Central memory CD8-positive, alpha-beta T cell (primary cell): ENCODE measurements at regions not wholly inside any gene's neighbourhood (a gene's known extent, or its start where the extent isn't known, plus 50 kb on each side); places are given as distances from the start of the nearest gene placed in this dataset.
A peak's percentile ranks its signal among the peaks of the same experiment; 100 is the strongest.

Experiments used
- ATAC-seq: fragments of 150-1000 bp; cut with Tn5 transposase; replicated peaks from 2 replicates; pipeline ENCODE4 v1.10.0; 2022; ENCODE audit warnings: mild to moderate bottlenecking, moderate FRiP score, moderate number of reproducible peaks; ENCODE audit not compliant: poor library complexity, severe bottlenecking; ENCODE audit errors: extremely low read depth
- DNase-seq, 2 donors: peaks; one replicate each; pipeline ENCODE4 v3.0.0; 2021; ENCODE audit warnings: low spot score in 2 of 2
- H3K27ac Mint-ChIP-seq: one replicate; pipeline ENCODE4 v1.8.0; 2022; ENCODE audit warnings: low read depth, mild to moderate bottlenecking, moderate library complexity, mixed read lengths
- H3K27me3 Mint-ChIP-seq: one replicate; pipeline ENCODE4 v1.8.0; 2022; ENCODE audit warnings: mixed read lengths
- H3K36me3 Mint-ChIP-seq: one replicate; pipeline ENCODE4 v1.8.0; 2022; ENCODE audit warnings: mild to moderate bottlenecking, moderate library complexity, mixed read lengths; ENCODE audit not compliant: insufficient read depth
- H3K4me1 Mint-ChIP-seq: one replicate; pipeline ENCODE4 v1.8.0; 2022; ENCODE audit warnings: mixed read lengths
- H3K4me3 Mint-ChIP-seq: one replicate; pipeline ENCODE4 v1.8.0; 2022; ENCODE audit warnings: mild to moderate bottlenecking, moderate library complexity, mixed read lengths
- H3K9me3 Mint-ChIP-seq: one replicate; pipeline ENCODE4 v1.8.0; 2022; ENCODE audit warnings: mixed read lengths

- Mint-ChIP-seq H3K27ac (no peak overlapping the region), H3K27me3 (no peaks in the 10 kb centered on the region), H3K9me3 (no peaks in the 10 kb centered on the region), H3K4me1 (no peaks in the 10 kb centered on the region), H3K36me3 (no peaks in the 10 kb centered on the region), H3K4me3 (no peak overlapping the region)
- DNase-seq (no peak), ATAC-seq (no peak)
These were observed 80.5 kb upstream of the DYRK2 start for GRCh38 chr12:67568055-67568454.

GRCh38 chr12:67572492-67572891, 76.1 kb upstream of the DYRK2 start:
- DNase-seq: no peak
- no peak for ATAC-seq
- Mint-ChIP-seq H3K9me3 (peaks cover 8% of the 10 kb centered on the region), H3K36me3 (no peaks in the 10 kb centered on the region), H3K27ac (no peak overlapping the region), H3K27me3 (no peaks in the 10 kb centered on the region), H3K4me1 (peaks cover 10% of the 10 kb centered on the region), H3K4me3 (no peak overlapping the region)

DNA sequence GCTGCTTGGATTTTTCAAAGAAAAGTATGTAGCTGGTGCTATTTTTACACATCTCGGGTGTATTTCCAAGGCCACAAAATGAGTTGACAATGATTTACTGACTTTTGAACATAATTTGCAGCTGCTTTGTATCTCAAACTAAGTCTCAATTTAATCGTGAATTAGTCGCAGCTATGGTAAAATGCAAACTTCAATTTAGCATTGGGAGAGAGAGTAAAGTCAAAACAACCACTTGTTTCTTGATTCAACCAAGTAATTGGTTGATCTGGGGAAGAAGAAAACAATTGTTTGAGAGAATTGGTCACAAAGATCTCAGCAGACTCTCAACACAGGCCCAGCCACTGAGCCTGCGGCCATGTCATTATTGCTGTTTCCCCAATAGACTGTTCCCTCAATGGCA, 75.0 kb upstream of the DYRK2 start:
- Mint-ChIP-seq H3K4me1 (peaks cover 19% of the 10 kb centered on the region), H3K36me3 (no peaks in the 10 kb centered on the region), H3K9me3 (peaks cover 8% of the 10 kb centered on the region), H3K4me3 (no peak overlapping the region), H3K27me3 (no peaks in the 10 kb centered on the region), H3K27ac (no peak overlapping the region)
- DNase-seq: no peak
- no peak for ATAC-seq

DNA sequence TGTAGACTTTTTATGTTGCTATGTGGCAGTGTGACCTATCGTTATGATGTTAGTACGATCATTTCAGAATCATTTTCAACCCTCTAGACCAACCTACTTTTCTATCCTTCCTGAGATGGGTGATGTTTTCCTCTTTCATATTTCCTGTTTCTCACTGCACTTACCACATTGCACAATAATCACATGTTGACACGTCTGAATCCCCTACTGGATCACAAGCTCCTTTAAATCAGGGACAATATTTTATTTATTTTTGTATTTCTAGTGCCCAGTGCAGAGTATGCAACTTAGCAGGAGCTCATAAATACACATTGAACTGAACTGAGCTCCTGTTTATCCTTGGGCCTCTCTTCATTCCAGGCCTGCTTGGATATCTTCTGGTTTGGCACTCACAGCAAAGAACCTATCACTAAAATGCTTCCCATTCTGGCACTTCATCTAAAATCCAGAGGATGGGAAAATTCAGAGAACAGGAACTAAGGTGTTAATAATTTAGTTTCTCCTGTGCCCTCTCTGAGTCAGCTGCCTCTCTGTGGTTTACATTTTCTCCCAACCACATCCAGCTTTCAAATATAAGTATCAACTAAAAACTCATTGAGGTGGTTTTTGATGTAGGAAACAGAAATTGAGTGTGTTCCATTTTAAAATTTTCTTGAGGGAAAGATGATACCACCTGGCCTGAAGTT, 69.4 kb upstream of the DYRK2 start:
- ATAC-seq: peak; percentile 79
- H3K27me3 Mint-ChIP-seq: no peaks in the 10 kb centered on the region
- H3K27ac Mint-ChIP-seq: peak overlapping the region; percentile 82
- H3K9me3 Mint-ChIP-seq: peaks cover 8% of the 10 kb centered on the region
- H3K36me3 Mint-ChIP-seq: peaks cover 2% of the 10 kb centered on the region
- H3K4me3 Mint-ChIP-seq: peak overlapping the region; percentile 55
- DNase-seq: no peak
- peaks cover 57% of the 10 kb centered on the region for H3K4me1 Mint-ChIP-seq

- Mint-ChIP-seq H3K4me3 (peak overlapping the region; percentile 55), H3K36me3 (peaks cover 2% of the 10 kb centered on the region), H3K4me1 (peaks cover 58% of the 10 kb centered on the region), H3K9me3 (peaks cover 8% of the 10 kb centered on the region), H3K27ac (peak overlapping the region; percentile 82), H3K27me3 (no peaks in the 10 kb centered on the region)
- DNase-seq (no peak), ATAC-seq (peak; percentile 29)
These were observed 68.9 kb upstream of the DYRK2 start for GRCh38 chr12:67579662-67580003.

DNA sequence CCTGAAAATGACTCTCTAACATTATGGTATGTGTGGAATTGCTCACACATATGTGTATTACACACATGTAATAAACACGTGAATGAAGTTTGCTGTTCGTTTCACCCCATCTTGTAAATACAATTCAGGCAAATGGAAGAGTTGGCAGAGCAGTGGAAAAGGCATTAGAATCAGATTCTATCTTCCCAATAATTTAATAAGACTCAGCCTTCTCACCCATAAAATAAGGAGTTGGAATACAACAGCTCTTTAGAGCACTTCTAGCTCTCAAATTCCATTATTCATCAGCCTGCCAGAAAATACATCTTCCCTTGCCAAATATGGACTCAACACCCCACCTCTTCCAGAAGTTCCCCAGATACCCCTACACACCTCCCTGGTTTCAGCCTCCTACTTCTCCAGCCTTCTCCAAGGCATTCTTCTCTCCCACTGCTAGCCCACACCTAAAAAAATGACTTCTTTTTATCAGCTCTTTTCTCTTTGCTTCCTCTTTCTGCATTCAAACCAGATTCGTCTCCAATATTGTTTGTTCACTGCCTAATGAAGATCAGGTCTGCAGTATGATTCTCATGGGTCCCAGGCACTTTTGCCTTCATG, 66.2 kb upstream of the DYRK2 start:
- H3K36me3 Mint-ChIP-seq: peaks cover 2% of the 10 kb centered on the region
- H3K9me3 Mint-ChIP-seq: peaks cover 1% of the 10 kb centered on the region
- no peak overlapping the region for H3K27ac Mint-ChIP-seq
- peaks cover 59% of the 10 kb centered on the region for H3K4me1 Mint-ChIP-seq
- no peaks in the 10 kb centered on the region for H3K27me3 Mint-ChIP-seq
- no peak for DNase-seq
- no peak for ATAC-seq
- no peak overlapping the region for H3K4me3 Mint-ChIP-seq

- Mint-ChIP-seq H3K27ac (no peak overlapping the region), H3K4me3 (no peak overlapping the region), H3K9me3 (no peaks in the 10 kb centered on the region), H3K4me1 (peaks cover 55% of the 10 kb centered on the region), H3K36me3 (peaks cover 2% of the 10 kb centered on the region), H3K27me3 (no peaks in the 10 kb centered on the region)
- ATAC-seq (no peak), DNase-seq (no peak)
These were observed 65.7 kb upstream of the DYRK2 start for GRCh38 chr12:67582844-67583243.

- Mint-ChIP-seq H3K27ac (no peak overlapping the region), H3K9me3 (peaks cover 2% of the 10 kb centered on the region), H3K27me3 (no peaks in the 10 kb centered on the region), H3K4me3 (no peak overlapping the region), H3K36me3 (no peaks in the 10 kb centered on the region), H3K4me1 (peaks cover 37% of the 10 kb centered on the region)
- ATAC-seq: no peak
- DNase-seq: no peak
These were observed 61.6 kb upstream of the DYRK2 start for GRCh38 chr12:67586951-67587350.

DNA sequence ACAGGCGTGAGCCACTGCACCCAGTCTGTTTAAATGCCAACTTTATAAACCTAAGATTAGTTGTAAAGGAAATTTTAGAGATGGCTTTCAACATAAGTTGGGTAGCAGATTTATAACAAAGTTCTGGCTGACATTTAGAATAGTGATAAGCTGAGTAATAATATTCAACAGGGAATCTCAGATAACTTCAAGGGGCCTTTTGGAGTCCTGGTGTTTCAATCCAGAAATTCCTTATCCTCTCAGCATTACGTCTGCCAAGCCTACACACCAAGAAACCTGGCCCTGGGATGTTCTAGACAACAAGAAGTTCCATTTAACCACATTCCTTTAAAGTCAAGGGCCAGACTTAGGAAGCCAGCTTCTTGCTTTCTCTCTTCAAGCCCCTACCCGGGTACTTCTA, 59.5 kb upstream of the DYRK2 start:
- Mint-ChIP-seq H3K27me3 (no peaks in the 10 kb centered on the region), H3K36me3 (no peaks in the 10 kb centered on the region), H3K27ac (no peak overlapping the region), H3K4me1 (peaks cover 47% of the 10 kb centered on the region), H3K9me3 (peaks cover 5% of the 10 kb centered on the region), H3K4me3 (no peak overlapping the region)
- no peak for DNase-seq
- ATAC-seq: no peak

DNA sequence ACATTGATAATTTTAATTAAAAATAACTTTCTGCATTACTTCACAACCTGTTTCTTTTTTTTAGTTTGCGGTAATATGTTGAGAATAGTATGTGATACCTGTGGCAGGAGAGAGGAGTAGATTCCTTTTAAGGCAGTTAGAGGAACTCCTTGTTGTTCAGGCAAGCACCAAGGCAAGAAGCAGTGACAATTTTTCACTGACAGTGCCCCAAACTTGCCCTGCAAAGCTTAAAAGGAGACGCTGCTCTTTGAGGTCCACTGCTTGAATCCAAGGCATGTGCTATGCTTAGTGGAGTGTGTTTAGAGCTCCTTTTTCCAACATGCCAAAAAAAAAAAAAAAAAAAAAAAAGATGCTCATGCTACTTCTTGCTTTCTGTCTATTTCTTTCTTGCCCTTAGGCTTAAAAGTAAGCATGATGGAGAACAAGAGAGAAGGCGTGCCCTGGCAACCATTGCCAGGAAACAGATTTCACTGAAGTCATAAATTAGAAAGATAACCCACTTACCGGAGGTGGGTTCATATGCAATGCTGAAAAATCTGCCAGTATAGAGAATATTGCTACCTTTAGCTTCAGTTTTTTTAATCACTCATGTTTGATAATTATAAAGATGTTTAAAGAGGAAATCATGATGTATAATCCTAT, 58.3 kb upstream of the DYRK2 start:
- no peak for DNase-seq
- no peak overlapping the region for H3K27ac Mint-ChIP-seq
- H3K27me3 Mint-ChIP-seq: no peaks in the 10 kb centered on the region
- peaks cover 43% of the 10 kb centered on the region for H3K4me1 Mint-ChIP-seq
- ATAC-seq: peak; percentile 71
- peaks cover 5% of the 10 kb centered on the region for H3K9me3 Mint-ChIP-seq
- H3K4me3 Mint-ChIP-seq: no peak overlapping the region
- H3K36me3 Mint-ChIP-seq: no peaks in the 10 kb centered on the region

DNA sequence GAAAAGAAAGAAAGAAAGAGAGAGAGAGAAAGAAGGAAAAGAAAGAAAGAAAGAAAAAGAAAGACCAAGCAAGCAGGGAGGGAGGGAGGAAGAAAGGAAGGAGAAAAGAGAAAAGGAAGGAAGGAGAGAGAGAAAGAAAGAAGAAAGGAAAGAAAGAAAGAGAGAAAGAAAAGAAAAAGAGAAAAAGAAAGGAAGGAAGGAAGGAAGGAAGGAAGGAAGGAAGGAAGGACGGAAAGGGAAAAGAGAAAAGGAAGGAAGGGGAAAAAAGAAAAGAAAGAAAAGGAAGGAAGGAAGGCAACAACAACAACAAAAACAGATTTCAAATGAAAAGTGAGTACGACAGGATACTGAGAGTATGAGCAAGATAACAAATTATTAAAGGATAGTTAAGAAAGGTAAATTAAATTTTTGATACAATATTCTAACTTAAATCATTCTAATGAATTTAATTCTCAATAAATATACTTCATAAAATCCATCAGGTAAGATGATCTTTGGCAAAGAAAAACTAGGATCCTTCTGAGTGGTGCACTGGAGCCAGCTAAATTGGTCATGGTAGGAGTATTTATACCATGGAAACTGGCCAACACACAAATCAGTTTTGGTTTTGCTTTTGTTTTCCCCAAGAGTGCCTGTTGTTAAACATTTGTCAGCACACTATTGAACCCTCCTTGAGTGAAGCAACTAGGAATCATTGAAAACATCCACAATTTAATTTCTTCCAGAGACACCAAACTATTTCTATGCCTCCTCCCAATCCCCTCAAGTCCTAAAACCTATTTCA, 56.1 kb upstream of the DYRK2 start:
- Mint-ChIP-seq H3K27ac (peak overlapping the region; percentile 95), H3K9me3 (peaks cover 7% of the 10 kb centered on the region), H3K4me1 (peaks cover 39% of the 10 kb centered on the region), H3K36me3 (no peaks in the 10 kb centered on the region), H3K4me3 (peak overlapping the region; percentile 62), H3K27me3 (no peaks in the 10 kb centered on the region)
- DNase-seq: no peak
- ATAC-seq: peak; percentile 71

DNA sequence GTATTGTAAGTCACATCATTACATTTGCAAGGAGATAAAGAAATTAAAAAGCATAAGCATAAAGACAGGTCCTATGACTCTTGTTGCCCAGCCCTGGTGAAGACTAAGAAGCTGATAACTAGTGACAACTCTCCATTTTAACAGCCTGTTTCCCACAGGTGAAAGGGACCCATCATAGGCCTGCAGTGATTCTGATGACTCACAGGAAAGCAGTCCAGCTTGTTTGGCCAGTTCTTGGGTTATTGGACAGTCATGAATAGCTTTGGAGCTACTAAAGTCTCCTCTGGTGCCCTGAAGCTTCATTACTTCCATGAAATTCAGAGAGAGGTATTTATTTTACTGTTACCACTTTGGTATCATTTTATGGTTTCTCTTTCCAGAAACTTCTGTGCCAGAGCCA, 55.5 kb upstream of the DYRK2 start:
- ATAC-seq: peak; percentile 12
- Mint-ChIP-seq H3K27ac (peak overlapping the region; percentile 95), H3K36me3 (no peaks in the 10 kb centered on the region), H3K4me1 (peaks cover 39% of the 10 kb centered on the region), H3K9me3 (peaks cover 11% of the 10 kb centered on the region), H3K27me3 (no peaks in the 10 kb centered on the region), H3K4me3 (peak overlapping the region; percentile 62)
- DNase-seq: no peak
